IPS-20b (cell line): ENCODE measurements at regions not wholly inside any gene's neighbourhood (a gene's known extent, or its start where the extent isn't known, plus 50 kb on each side); places are given as distances from the start of the nearest gene placed in this dataset.

Experiments
- H3K27ac ChIP-seq: one replicate; pipeline ENCODE4 v1.5.1; 2013; ENCODE audit warnings: low read length
- H3K27me3 ChIP-seq: 2 replicates; pipeline ENCODE4 v1.6.1; 2013; ENCODE audit warnings: mild to moderate bottlenecking, low read length, inconsistent platforms; ENCODE audit not compliant: insufficient read depth
- H3K36me3 ChIP-seq: 2 replicates; pipeline ENCODE4 v1.6.1; 2013; ENCODE audit warnings: low read depth, mild to moderate bottlenecking, inconsistent platforms, low read length, moderate library complexity; ENCODE audit not compliant: insufficient read depth
- H3K4me1 ChIP-seq: 2 replicates; pipeline ENCODE4 v1.6.1; 2013; ENCODE audit warnings: mild to moderate bottlenecking, control low read depth, inconsistent platforms, low read length, moderate library complexity; ENCODE audit not compliant: insufficient read depth
- H3K4me3 ChIP-seq: 2 replicates; pipeline ENCODE4 v1.5.1; 2013; ENCODE audit warnings: mild to moderate bottlenecking, low read length, inconsistent platforms
- H3K9ac ChIP-seq: 2 replicates; pipeline ENCODE4 v1.6.1; 2013; ENCODE audit warnings: low read depth, mild to moderate bottlenecking, inconsistent platforms, low read length, moderate library complexity
- H3K9me3 ChIP-seq: 2 replicates; pipeline ENCODE4 v1.6.1; 2013; ENCODE audit warnings: mild to moderate bottlenecking, low read depth, low read length, inconsistent platforms; ENCODE audit not compliant: insufficient read depth

DNA sequence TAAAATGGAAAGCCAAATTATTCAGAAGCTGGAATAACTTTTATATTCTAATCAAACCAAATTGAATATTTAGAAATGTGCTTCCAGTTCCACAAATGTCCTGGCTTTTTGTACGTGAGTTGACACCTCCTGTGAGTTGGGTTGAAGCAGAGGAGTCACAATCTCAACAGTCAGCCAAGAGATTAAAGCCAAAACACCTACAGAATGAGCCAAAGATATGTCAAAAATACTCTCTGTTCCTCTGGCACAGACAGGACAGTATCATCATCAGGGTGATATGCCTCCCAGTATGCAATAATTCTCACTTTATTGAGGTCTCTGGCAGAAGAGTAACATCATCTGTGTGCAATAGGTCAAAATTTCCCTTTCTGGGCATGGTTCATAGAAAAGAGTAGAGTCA is 914.3 kb upstream of the AMELY start:
- Histone ChIP-seq H3K27ac (no peak overlapping the region), H3K9me3 (no peaks in the 10 kb centered on the region), H3K9ac (no peak overlapping the region), H3K27me3 (peaks cover 49% of the 10 kb centered on the region), H3K4me1 (peaks cover 2% of the 10 kb centered on the region; the same call in 1 of the 2 replicates), H3K4me3 (no peak overlapping the region), H3K36me3 (no peaks in the 10 kb centered on the region)

GRCh38 chrY:7821295-7822035 is 909.9 kb upstream of the AMELY start:
- H3K27me3 ChIP-seq, result peaks cover 6% of the 10 kb centered on the region
- H3K36me3 ChIP-seq, result no peaks in the 10 kb centered on the region
- no peaks in the 10 kb centered on the region for H3K9me3 ChIP-seq
- no peak overlapping the region for H3K9ac ChIP-seq
- H3K27ac ChIP-seq, result no peak overlapping the region
- no peaks in the 10 kb centered on the region for H3K4me1 ChIP-seq
- no peak overlapping the region for H3K4me3 ChIP-seq

- no peak overlapping the region for H3K9ac ChIP-seq
- H3K27me3 ChIP-seq, result no peaks in the 10 kb centered on the region
- no peaks in the 10 kb centered on the region for H3K4me1 ChIP-seq
- no peaks in the 10 kb centered on the region for H3K36me3 ChIP-seq
- H3K4me3 ChIP-seq, result no peak overlapping the region
- no peak overlapping the region for H3K27ac ChIP-seq
- H3K9me3 ChIP-seq, result no peaks in the 10 kb centered on the region
These were observed 907.4 kb upstream of the AMELY start for GRCh38 chrY:7818924-7819323.

DNA sequence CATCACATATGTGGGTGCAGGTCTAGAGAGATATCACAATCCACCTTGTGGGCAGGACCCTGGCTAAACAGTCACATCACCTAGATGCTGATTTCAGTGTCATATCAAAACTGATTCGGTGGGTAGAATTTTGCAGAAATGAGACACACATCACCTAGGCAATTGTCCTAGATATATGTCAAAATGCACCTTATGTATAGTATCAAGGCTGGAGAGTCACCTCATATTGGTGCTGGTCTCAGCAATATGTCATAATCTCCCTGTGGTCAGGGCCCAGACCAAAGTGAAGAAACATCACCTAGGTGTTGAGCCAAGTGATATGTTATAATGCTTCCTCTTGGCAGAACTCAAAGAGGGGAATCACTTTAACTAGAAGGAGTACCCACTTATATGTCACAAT is 905.0 kb upstream of the AMELY start:
- Histone ChIP-seq H3K27ac (no peak overlapping the region), H3K36me3 (no peaks in the 10 kb centered on the region), H3K4me1 (no peaks in the 10 kb centered on the region), H3K9me3 (no peaks in the 10 kb centered on the region), H3K27me3 (no peaks in the 10 kb centered on the region), H3K9ac (no peak overlapping the region), H3K4me3 (no peak overlapping the region)

DNA sequence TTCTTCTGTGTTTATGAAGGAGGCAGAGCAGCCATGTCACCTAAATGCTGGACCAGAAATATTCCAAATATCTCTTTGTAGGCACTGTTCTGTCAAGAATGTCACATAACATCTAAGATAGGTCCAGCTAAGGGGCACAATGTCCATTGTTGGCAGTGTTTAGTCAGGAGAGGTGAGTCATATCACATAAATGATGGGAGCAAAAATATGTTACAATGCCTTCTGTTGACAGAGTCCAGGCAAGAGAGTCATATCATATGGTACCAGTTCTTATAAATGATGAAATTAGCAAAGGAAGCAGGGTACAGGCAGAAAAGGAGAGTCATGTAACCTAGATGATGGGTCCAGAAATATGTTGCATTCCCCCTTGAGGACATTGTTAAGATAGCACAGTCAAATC is 904.4 kb upstream of the AMELY start:
- Histone ChIP-seq H3K36me3 (no peaks in the 10 kb centered on the region), H3K4me1 (no peaks in the 10 kb centered on the region), H3K4me3 (no peak overlapping the region), H3K9ac (no peak overlapping the region), H3K27ac (no peak overlapping the region), H3K9me3 (no peaks in the 10 kb centered on the region), H3K27me3 (no peaks in the 10 kb centered on the region)

DNA sequence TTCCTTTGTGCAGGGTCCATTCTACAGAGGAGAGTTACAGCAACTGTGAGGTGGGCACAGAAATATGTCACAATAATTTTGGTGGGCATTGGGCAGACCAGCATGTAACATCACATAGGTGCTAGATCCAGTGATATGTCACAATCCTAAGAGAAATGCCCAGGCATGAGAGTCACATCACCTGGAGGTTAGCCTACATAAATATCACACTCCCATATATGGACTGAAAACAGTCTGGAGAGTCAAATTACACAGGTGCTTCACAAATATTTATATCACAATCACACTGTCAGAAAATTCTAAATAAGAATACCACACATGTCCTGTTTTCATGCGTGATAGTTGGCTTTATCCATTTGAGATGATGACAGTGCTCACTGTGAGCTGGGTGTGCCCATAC is 903.7 kb upstream of the AMELY start:
- Histone ChIP-seq H3K9ac (no peak overlapping the region), H3K27ac (no peak overlapping the region), H3K4me1 (no peaks in the 10 kb centered on the region), H3K9me3 (no peaks in the 10 kb centered on the region), H3K4me3 (no peak overlapping the region), H3K36me3 (no peaks in the 10 kb centered on the region), H3K27me3 (no peaks in the 10 kb centered on the region)

GRCh38 chrY:7814361-7814760 is 902.8 kb upstream of the AMELY start:
- H3K27ac ChIP-seq, result no peak overlapping the region
- no peaks in the 10 kb centered on the region for H3K9me3 ChIP-seq

DNA sequence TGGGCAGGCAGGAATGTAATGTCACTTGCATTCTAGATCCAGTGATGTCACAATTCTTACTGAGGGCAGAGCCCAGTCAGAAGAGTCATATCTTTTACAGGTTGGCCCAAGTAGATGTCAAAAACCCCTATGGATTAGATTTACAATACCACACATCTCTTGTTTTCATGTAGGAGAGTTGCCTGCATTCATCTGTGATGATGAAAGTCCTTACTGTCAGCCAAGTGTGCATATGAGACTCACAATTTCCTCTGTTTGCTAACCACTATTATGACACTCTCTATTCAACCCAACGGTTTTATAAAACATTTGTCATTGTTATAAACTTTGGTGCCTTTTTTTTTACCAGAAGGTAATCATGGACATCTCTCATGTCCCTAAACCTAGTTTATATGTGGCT is 898.8 kb upstream of the AMELY start:
- Histone ChIP-seq H3K9me3 (no peaks in the 10 kb centered on the region), H3K27me3 (no peaks in the 10 kb centered on the region), H3K36me3 (no peaks in the 10 kb centered on the region), H3K4me3 (no peak overlapping the region), H3K27ac (no peak overlapping the region), H3K4me1 (no peaks in the 10 kb centered on the region), H3K9ac (no peak overlapping the region)

More at GRCh38 chrY:7814361-7814760, 902.8 kb upstream of the AMELY start:
- Histone ChIP-seq H3K9ac (no peak overlapping the region), H3K4me1 (no peaks in the 10 kb centered on the region), H3K4me3 (no peak overlapping the region), H3K27me3 (no peaks in the 10 kb centered on the region), H3K36me3 (no peaks in the 10 kb centered on the region)

- no peaks in the 10 kb centered on the region for H3K27me3 ChIP-seq
- H3K9me3 ChIP-seq, result no peaks in the 10 kb centered on the region
- H3K27ac ChIP-seq, result no peak overlapping the region
- no peak overlapping the region for H3K4me3 ChIP-seq
- H3K9ac ChIP-seq, result no peak overlapping the region
- H3K4me1 ChIP-seq, result no peaks in the 10 kb centered on the region
- H3K36me3 ChIP-seq, result no peaks in the 10 kb centered on the region
These were observed 895.9 kb upstream of the AMELY start for GRCh38 chrY:7807516-7807870.

- Histone ChIP-seq H3K36me3 (no peaks in the 10 kb centered on the region), H3K9me3 (no peaks in the 10 kb centered on the region), H3K4me3 (no peak overlapping the region), H3K27ac (no peak overlapping the region), H3K27me3 (no peaks in the 10 kb centered on the region), H3K4me1 (no peaks in the 10 kb centered on the region), H3K9ac (no peak overlapping the region)
These were observed 895.3 kb upstream of the AMELY start for GRCh38 chrY:7806592-7807515.

- Histone ChIP-seq H3K9ac (no peak overlapping the region), H3K9me3 (no peaks in the 10 kb centered on the region), H3K27ac (no peak overlapping the region), H3K4me1 (no peaks in the 10 kb centered on the region), H3K36me3 (no peaks in the 10 kb centered on the region), H3K4me3 (no peak overlapping the region), H3K27me3 (no peaks in the 10 kb centered on the region)
These were observed 894.1 kb upstream of the AMELY start for GRCh38 chrY:7805624-7806023.

DNA sequence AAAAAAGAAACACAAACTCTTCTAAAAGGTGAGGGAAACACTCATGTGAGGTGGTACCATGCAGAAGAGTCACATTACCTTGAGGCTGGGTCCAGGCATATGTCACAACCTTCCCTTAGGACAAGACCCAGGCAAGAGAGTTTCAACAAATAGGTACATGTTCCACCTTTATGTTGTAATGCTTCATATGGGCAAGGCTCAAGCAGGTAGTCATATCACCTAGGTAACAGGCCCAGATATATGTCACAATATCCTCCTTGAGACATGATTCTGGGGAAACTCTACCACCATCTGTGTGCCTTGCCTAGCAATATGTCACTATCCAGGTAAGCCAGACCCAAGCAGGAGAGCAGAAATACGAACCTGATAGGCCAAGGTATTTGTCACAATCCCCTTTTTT is 892.2 kb upstream of the AMELY start:
- H3K9ac ChIP-seq, result no peak overlapping the region
- H3K4me1 ChIP-seq, result no peaks in the 10 kb centered on the region
- H3K27me3 ChIP-seq, result no peaks in the 10 kb centered on the region
- H3K9me3 ChIP-seq, result no peaks in the 10 kb centered on the region
- H3K36me3 ChIP-seq, result no peaks in the 10 kb centered on the region
- H3K4me3 ChIP-seq, result no peak overlapping the region
- no peak overlapping the region for H3K27ac ChIP-seq
